Jurkat, Clone E6-1 (cell line): ENCODE measurements at regions not wholly inside any gene's neighbourhood (a gene's known extent, or its start where the extent isn't known, plus 50 kb on each side); places are given as distances from the start of the nearest gene placed in this dataset.
A peak's percentile ranks its signal among the peaks of the same experiment; 100 is the strongest.

ENCODE experiments used
- DNase-seq: peaks from one replicate; pipeline ENCODE4 v3.0.0-alpha.2; 2011; ENCODE audit warnings: low read depth, low spot score
- H3K4me3 ChIP-seq: 2 replicates; pipeline ENCODE4 v1.5.1; 2011; ENCODE audit warnings: mild to moderate bottlenecking, low read length, control low read depth, moderate library complexity

DNA sequence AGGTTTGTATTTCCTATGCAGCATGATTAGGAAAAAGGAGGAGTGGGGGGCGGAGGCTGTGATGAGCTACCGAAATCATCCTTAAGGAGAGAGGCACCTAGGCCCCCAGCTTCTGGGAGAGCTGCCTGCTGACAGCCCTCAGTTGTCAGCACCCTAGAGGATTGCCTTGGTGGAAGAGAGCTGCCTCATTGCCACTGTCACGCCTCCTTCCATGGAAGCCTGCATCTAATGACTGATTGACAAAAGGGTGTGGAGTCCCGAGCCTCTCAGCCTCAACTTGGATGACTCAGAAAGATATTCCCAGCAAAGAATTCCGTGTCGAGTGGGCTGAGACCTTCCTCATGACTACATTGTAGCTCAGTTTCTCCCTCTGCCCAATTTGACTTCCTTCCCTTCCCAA, 320.4 kb upstream of the PROK2 start:
- no peak for DNase-seq
- H3K4me3 ChIP-seq = no peak overlapping the region

DNA sequence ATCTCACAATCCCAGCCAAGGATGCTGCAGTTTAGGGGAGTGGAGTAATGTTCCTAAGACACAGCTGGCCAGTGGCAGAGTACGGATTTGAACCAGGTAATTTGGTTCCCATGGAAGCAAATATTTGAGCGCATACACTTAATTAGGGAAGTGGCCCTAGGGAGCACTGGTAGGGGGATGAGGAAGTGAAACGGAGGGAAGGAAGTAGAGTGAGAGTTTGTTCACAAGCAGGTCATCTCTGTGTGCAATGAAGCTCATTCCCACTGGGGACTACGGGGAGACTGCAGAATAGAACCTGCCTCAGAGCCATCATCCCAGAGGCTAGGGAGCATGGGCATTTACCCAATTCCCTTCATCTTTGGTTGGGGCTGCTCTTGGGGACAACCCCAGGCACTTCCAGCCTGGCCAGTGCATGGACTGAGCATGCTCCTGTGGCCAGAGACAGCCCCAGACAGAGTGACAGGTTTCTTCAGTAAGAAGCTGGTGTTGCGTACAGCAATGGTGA, 317.2 kb upstream of the PROK2 start:
- no peak overlapping the region for H3K4me3 ChIP-seq
- no peak for DNase-seq

DNA sequence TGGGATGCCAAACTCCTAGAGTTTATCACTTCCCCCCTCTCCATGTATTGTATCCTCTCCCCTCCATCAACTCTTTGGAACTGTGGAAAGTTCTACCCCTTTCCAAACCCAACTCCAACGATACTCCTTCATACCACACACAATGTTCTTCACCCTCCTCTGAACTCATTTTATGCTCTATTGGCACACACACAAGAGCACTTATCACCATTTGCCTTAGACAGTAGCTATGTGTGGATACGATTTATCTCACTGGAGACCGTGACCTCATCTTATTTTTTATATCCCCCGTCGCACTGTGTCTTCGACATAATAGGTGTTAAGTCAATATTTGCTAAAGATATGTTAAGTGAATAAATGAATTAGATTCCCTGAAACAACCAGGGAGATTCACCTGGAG, 316.5 kb upstream of the PROK2 start:
- H3K4me3 ChIP-seq = no peak overlapping the region
- no peak for DNase-seq

DNA sequence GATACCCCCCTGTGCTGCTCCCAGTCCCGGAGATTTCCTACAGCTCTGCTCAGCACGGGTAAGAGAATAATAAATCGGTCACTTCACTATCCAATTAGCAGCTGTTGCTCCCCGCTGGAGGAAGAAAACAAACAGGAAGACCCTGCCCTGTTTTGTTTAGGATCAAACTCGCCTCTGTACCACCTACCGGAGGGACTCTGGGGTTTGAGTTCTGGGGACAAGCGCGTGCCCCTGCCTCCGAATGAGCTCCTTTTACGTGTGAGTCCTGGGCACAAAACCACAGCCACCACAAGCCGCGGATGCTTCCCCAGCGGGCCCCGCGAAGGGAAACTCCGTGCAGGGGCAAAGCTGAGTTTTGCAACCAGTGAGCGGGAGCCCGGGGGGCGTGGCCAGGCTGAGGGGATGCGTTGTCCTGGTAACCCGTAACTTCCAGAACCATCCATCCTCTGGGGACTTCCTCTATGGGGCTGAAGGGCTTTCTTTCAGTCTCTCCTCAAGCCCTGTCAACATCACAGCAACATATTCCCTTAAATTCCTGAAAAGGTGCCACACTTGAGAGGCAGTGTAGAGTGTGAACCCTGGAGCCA, 315.7 kb upstream of the PROK2 start:
- DNase-seq = peak; percentile 81
- H3K4me3 ChIP-seq = peak overlapping the region; percentile 27

DNA sequence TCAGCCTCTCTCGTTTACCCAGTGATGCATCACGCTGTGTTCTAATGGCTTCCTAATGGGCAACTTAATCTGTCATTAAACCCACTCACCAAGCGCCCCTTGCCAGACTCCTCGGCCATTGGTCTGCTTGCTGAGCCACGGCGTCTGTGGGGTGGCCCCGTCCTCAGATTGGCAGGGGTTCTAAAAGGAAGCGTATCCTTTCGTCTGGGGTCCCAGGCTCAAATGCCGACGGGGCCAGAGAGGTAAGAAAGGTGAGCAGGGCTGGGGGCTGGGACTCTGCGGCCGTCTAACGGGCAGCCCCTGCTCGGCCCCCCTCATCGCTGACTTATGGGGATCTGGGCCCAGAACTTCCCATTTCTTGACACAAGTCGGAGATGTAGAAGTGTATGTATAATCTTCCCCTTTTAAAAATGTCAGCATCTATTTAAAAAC, 315.1 kb upstream of the PROK2 start:
- H3K4me3 ChIP-seq = peak overlapping the region; percentile 27; the same call in 1 of the 2 replicates
- DNase-seq = no peak

DNA sequence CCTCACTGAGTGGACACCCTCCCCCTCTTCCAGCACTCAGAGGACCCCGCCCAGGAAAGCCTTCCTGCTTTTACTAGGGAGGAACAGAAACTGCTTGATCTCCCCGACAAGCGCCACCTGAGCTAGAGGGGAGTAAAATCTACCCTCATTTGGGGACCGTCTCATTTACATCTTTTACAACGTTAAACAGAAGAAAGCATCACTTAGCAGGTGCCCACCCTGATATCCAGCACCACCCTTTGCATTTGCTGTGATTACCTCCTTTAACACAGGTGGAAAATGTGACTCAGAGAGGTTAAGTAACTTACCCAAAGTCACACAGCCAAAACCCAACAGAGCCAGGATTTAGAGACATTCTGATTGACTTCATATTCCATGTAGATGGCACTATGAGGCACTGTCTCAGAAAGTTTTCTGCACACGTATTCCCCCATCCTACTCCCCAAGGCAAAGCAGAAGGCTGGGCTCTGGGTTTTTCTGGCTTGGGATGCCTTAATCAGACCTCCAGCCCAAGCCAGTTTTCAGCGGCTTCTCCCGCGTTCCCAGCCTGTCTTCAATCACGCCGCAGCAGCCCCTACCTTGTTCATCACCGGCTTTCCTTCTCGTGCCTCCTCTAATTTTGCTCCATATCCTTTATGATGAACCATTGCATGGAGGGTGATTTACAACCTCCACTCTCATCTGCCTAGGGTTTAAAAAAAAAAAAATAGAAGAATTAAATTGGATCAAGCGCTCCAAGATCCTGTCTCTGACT, 314.6 kb upstream of the PROK2 start:
- H3K4me3 ChIP-seq = no peak overlapping the region
- no peak for DNase-seq

DNA sequence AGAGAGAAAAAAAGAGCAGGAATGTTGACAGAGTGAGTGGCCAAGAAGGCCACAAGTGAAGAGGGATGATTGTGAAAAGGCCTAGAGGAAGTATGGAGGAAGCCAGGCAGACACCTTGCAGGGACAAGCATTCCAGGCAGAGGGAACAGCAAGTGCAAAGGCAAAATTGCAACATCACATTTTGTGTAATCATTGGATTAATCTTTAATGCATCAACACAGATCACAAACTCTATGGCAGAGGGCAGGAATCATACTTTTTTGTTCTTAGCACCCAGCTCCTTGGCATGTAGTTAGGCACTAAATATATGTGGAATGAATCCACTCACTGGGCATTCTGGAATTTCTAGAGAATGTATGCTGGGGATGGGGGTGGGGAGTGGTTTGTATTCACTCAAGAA, 312.1 kb upstream of the PROK2 start:
- H3K4me3 ChIP-seq = no peak overlapping the region
- no peak for DNase-seq

DNA sequence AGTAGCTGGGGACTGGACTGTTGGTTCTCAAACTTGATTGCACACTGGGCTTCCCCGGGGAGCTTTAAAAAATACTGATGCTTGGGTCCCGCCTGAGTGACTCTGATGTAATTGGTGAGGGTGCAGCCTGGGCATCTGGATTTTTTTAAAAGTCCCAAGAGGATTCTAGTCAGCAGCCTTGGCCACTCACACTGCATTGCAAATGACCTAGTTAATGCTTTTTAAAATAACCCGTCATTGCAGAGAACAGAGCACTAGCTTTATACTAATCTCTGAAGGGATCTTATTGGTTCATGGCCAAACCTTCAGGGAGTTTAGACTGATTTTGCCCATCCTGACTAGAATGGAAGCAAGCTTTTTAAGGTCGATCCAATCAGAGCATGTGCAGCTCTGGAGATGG, 310.6 kb upstream of the PROK2 start:
- DNase-seq = no peak
- no peak overlapping the region for H3K4me3 ChIP-seq

DNA sequence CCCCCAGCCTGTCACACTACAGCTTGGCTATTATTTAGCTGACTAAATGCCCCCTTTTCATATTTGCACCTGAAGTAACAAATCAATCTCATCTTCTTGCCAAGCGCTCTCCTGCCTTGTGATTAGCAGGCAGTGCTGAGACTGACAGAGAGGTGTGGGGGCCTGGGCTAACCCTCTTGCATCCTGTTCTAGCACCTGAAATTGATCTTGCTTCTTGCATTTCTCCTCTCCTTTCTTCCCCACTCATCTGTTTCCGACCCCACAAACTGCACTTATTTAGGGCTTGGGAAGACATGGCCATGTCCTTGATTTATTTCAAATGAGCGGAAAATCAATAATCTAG, 309.0 kb upstream of the PROK2 start:
- no peak for DNase-seq

DNA sequence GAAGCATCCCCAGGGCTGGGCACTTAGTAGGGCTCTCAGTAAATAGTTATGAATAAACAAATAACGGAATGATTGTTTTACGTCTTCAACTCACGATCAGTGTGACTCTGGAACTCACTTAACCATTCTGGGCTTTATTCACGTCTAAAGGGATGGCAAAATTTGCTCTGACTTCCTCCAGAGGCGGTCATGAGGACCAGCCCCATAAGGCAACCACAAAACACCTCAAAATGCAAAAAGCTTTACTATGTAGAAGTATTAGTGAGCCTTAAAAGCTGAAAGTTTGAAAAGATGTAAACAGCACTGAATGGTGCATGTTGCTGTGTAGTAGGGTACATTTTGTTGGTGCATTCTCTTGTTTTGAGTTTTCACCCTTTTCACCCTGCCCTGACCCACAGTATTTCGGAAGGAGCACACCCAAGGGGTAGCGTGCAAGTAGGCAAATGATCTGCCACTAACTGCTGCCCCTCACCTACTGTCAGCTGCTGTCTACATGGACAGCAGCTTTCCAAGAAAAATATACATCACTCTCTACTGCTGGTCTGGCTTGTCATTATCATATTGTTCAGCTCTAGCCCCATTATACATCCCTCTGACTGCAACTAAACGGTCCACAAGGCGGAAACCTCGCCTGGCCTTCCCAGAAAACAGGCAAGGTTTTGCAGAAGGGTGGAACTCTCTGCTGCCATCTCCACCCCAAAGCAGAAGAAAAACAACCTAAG, 308.5 kb upstream of the PROK2 start:
- DNase-seq = no peak
- no peak overlapping the region for H3K4me3 ChIP-seq

More for the DNA sequence above, 309.0 kb upstream of the PROK2 start:
- no peak overlapping the region for H3K4me3 ChIP-seq

DNA sequence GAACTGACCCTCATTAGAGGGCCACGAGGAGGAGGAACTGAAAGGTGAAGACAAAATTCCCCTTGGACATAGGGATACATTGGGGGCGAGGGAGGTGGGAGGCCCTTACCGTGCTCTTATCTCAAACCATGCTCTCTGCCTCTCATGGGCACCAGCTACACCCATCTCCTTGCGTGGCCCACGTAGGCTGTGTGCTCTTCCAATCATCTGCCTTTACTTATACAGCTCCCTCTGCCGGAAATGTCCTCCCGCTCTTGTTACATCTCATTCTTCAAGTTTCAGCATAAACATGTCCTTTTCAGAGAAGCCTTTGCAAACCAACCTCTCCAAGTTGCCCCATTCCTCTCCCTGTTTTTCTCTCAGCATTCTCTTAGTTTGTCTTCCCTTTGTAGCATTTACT, 307.8 kb upstream of the PROK2 start:
- H3K4me3 ChIP-seq = no peak overlapping the region
- DNase-seq = no peak

DNA sequence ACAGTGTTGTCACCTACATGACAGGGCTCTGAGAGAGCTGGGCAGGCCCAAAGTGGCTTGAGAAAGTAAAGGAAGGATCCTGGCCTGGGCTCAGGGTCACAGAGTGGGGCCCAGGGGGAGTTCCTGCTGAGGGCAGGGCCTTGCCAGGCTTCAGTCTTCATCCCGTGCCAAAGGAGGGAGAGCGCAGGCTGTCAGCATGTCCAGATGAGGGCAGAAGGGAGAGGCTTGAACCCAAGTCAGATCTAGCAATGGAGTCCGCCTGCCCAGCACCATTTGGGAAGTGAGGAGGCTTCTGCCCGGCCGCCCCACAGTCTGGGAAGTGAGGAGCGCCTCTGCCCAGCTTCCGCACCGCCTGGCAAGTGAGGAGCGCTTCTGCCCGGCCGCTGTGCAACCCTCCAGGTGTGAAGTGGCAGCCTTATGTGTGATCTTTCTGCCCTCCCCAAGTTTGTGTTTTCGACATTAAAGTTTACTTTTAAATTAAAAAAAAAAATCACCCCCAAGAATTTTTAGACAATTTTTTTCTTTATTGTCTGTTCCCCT, 303.6 kb upstream of the PROK2 start:
- no peak for DNase-seq
- H3K4me3 ChIP-seq = no peak overlapping the region

DNA sequence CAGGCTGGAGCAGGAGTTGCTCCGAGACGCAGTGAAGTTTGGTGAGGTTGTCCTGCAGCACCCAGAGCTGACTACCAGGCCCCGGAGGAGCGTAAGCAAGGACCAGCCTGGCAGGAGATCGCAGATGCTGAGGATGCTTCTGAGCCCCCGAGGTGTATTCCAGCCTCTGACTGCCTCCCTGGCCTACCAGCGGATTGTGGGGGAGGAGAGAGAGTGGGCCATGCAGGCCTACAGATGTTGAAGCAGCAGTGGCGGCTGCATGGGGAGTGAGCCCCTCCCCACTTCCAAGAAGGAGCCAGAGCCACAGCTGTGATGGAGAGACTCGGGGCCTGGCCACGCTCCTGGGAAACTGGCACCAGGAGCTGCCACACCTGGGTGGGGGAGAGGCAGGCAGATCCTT, 302.5 kb upstream of the PROK2 start:
- H3K4me3 ChIP-seq = no peak overlapping the region
- DNase-seq = no peak

DNA sequence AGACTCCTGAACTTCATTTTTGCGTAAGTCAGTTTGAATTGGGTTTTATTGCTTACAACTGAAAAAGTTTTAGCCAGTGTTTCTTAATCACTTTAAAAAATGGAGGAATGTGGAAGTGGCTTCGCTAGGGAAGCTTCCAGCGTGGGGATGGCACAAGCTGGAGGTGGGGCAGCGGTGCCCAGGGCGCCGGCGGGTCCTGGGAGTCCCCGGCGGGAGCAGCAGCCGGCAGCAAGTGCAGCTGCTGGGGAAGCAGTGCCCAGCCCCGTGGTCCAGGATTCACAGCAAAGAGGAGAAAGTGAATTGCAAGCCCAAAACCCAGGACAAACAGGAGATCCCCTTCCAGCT, 301.8 kb upstream of the PROK2 start:
- no peak for DNase-seq
- no peak overlapping the region for H3K4me3 ChIP-seq

DNA sequence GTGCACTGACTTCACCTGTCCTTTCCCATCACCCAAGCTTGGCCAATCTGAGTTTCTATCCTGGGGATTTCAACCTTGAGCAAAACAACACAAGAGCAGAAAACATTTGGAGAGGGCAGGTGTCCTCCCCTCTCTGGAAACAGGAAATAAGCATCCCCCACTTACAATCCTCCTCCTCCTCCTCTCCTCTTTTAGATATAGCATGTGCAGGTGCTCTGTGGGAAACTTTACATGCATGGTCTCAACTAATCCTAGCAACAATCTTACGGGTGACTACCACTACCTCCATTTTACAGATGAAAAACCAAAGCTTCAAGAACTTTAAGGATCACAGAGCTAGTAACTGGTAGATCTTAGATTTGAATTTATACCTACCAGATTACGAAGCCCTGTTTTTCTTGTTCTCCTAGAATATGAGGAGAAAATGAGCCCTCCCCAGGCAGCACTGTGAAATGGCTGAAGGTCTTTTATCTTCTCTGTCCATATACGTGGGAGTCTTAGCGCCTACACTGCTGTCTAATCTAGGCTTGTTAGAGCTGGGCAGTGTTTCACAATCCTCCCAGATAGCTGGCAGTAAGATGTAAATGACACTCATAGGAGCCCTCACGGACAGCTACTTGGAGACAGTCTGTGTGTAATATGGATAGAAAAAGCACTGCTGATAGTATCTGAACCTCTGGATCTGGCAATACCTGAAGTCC, 301.2 kb upstream of the PROK2 start:
- peak; percentile 77 for DNase-seq
- no peak overlapping the region; the same call in 1 of the 2 replicates for H3K4me3 ChIP-seq

DNA sequence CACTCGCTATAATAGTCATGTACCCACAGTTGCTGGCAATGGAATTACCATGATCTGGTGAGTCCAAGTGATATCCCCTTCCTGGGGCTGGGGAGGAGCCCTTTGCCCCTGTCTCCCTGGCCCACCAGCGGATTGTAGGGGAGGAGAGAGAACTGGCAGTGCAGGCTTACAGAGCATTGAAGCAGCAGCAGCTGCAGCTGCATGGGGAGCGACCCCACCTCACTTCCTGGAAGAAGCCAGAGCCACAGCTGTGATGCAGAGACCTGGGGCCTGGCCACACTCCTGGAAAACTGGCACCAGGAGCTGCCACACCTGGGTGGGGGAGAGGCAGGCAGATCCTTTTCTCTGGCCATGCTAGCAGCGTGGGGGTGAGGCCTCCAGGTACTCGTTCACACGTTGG, 300.1 kb upstream of the PROK2 start:
- no peak overlapping the region for H3K4me3 ChIP-seq
- peak; percentile 51 for DNase-seq

DNA sequence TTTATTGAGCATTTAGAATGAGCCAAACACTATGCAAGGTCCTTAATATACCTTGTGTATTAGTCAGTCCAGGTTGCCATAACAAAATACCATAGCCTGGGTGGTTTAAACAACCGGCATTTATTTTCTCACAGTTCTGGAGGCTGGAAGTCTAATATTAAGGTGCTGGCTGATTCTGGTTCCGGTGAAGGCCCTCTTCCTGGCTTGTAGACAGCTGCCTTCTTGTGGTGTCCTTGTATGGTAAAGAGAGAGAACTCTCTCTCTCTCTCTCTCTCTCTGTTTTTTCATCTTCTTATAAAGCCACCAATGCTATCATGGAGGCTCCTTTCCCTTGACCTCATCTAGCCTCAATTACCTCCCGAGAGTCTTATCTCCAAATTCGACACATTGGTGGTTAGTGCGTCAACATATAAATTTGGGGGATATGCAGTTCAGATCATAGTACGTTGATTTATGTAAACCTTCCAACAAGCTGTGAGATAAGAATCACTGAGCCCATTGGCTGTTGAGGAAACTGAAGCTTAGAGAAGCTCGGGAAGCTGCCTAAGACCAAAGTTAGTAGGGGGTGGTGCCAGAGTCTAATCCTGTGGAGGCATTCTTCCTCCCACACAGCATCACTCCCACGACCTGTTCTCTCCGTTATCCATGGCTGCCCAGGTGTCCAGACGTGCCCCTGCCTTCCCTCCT, 298.0 kb upstream of the PROK2 start:
- DNase-seq = peak; percentile 89
- peak overlapping the region; percentile 0 for H3K4me3 ChIP-seq

DNA sequence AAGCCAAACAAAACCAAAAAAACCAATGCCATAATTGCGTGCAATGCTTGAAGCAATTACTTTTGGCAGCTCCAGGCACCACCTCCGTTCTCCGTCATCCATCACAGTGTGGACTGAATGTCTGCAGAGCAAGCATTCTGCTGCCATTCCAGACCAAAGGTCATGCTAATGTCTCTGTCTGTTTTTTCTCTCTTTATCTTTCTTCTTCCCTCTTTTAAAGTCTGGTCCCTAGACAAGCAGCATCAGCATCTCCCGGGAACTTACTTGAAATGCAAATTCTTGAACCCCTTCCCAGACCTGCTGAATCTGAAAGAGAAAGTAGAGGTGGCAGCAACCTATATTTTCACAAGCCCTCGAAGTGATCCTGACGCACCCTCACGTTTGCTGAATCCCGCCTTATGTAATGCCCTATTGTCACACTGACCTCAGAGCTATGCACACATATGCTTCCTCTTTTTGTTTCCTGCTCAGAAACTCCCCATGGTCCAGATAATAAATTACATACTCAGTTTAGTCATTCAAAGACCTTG, 297.3 kb upstream of the PROK2 start:
- no peak for DNase-seq
- no peak overlapping the region for H3K4me3 ChIP-seq
